ENCODE measurements at regions not wholly inside any gene's neighbourhood (a gene's known extent, or its start where the extent isn't known, plus 50 kb on each side); places are given as distances from the start of the nearest gene placed in this dataset.

- CTCF ChIA-PET: interaction anchor here (1.4 kb wide), 1 partner anchor 24 kb away, joined by 3 read pairs; no protein-coding TSS in a partner anchor
- POLR2A ChIA-PET: no interaction called here
- H3K27ac Mint-ChIP-seq: no peak overlapping the region
- ATAC-seq: no peak
- no peak for TF ChIP-seq CTCF (IDR thresholded peaks at IDR 0.05)
- no peak for DNase-seq
- no peak overlapping the region for H3K4me3 Mint-ChIP-seq
- no peaks in the 10 kb centered on the region for H3K27me3 Mint-ChIP-seq
- no peaks in the 10 kb centered on the region for H3K4me1 Mint-ChIP-seq (ENCODE audit: low read depth)
- H3K36me3 Mint-ChIP-seq (ENCODE audit: low read depth): no peaks in the 10 kb centered on the region
- intact Hi-C loops (cut with micrococcal nuclease): no loop called here
- H3K9me3 Mint-ChIP-seq: no peaks in the 10 kb centered on the region
These were observed 184.2 kb upstream of the CTSO start for GRCh38 chr4:156137679-156138473.

DNA sequence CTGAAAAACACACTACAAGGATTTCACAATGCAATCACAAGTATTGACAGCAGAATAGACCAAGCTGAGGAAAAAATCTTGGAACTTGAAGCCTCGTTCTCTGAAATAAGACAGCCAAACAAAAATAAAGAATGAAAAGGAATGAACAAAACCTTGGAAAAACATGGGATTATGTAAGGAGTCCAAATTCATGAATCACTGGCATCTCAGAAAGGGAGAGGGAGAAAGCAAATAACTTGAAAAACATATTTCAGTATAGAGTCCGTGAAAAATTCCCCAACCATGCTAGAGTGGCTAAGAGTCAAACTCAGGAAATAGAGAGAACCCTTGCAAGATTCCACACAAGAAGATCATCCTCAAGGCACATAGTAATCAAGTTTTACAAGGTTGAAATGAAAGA, 178.5 kb upstream of the CTSO start:
- H3K9me3 Mint-ChIP-seq: no peaks in the 10 kb centered on the region

DNA sequence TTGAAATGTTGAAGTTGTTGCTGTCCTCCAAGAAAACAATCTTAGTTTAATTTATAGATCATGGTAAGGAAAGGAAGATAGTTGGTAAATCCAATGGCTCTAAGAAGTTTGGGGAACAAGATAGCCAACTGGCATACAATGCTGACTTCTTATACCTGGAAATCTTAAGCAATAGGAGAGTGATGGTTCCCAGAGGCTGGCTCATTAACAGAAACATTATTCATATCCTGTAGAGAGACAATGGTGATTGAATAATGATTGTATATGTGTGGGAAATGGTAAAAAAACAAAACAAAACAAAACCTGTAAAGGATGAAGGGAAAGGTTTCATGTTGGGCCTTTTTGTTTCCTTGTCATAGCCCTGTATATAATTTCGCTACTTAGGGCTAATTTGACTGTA, 174.9 kb upstream of the CTSO start:
- CTCF ChIA-PET: no interaction called here
- Mint-ChIP-seq H3K27me3 (no peaks in the 10 kb centered on the region), H3K27ac (no peak overlapping the region), H3K36me3 (ENCODE audit: low read depth) (no peaks in the 10 kb centered on the region), H3K4me1 (ENCODE audit: low read depth) (no peaks in the 10 kb centered on the region), H3K4me3 (no peak overlapping the region), H3K9me3 (peaks cover 1% of the 10 kb centered on the region)
- TF ChIP-seq CTCF (IDR thresholded peaks at IDR 0.05): no peak
- DNase-seq (no peak), ATAC-seq (no peak)
- intact Hi-C loops (cut with micrococcal nuclease): no loop called here
- POLR2A ChIA-PET: no interaction called here

More for the DNA sequence above, 178.5 kb upstream of the CTSO start:
- no peak for DNase-seq
- no peak overlapping the region for H3K4me3 Mint-ChIP-seq
- H3K27ac Mint-ChIP-seq: no peak overlapping the region
- intact Hi-C loops (cut with micrococcal nuclease): no loop called here
- ChIA-PET CTCF (no interaction called here), POLR2A (no interaction called here)
- no peak for TF ChIP-seq CTCF (IDR thresholded peaks at IDR 0.05)
- no peaks in the 10 kb centered on the region for H3K4me1 Mint-ChIP-seq (ENCODE audit: low read depth)
- ATAC-seq: no peak
- no peaks in the 10 kb centered on the region for H3K36me3 Mint-ChIP-seq (ENCODE audit: low read depth)
- no peaks in the 10 kb centered on the region for H3K27me3 Mint-ChIP-seq

DNA sequence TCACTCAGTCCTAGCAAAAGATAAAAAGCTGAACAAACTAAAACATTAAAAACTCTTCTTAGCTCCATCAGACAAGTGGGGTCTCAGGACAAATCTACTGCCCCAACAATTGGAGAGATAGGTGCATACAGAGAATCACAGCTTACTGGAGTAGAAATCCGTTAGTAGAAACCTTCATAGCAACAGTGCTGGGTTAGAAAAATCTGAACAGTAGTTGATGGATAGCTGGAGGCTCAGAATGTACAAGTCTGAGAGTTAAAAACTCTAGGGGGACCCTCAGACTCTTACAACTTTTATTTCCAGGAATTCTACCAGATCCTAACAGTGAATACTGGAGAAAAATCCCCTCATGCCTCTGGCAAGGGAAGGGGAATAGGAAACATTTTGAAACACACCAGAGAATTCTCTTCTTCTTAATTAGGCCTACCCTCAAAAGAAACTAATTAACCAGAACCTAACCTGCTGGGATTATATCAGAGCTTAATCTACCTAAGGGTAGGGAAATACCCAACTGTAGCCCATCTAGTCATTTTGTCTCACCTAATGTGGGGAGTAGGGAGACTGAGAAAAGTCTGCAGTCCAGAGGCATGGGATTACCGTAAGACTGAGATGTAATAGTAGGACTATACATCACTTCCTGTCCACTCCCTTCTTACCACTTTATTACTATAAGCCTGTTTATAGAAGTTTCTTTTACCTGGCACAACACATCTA, 165.0 kb upstream of the CTSO start:
- no peak for ATAC-seq
- H3K9me3 Mint-ChIP-seq: no peaks in the 10 kb centered on the region
- no peaks in the 10 kb centered on the region for H3K36me3 Mint-ChIP-seq (ENCODE audit: low read depth)
- TF ChIP-seq CTCF (IDR thresholded peaks at IDR 0.05): no peak
- DNase-seq: no peak
- H3K4me3 Mint-ChIP-seq: no peak overlapping the region
- ChIA-PET CTCF (no interaction called here), POLR2A (no interaction called here)
- intact Hi-C loops (cut with micrococcal nuclease): no loop called here
- no peaks in the 10 kb centered on the region for H3K27me3 Mint-ChIP-seq
- H3K27ac Mint-ChIP-seq: no peak overlapping the region
- H3K4me1 Mint-ChIP-seq (ENCODE audit: low read depth): no peaks in the 10 kb centered on the region

GRCh38 chr4:156117743-156118142, 164.1 kb upstream of the CTSO start:
- ChIA-PET POLR2A (no interaction called here), CTCF (no interaction called here)
- no peaks in the 10 kb centered on the region for H3K4me1 Mint-ChIP-seq (ENCODE audit: low read depth)
- no peak overlapping the region for H3K27ac Mint-ChIP-seq
- ATAC-seq (no peak), DNase-seq (no peak)
- intact Hi-C loops (cut with micrococcal nuclease): no loop called here
- H3K36me3 Mint-ChIP-seq (ENCODE audit: low read depth): no peaks in the 10 kb centered on the region
- no peaks in the 10 kb centered on the region for H3K27me3 Mint-ChIP-seq
- no peak overlapping the region for H3K4me3 Mint-ChIP-seq
- H3K9me3 Mint-ChIP-seq: no peaks in the 10 kb centered on the region
- no peak for TF ChIP-seq CTCF (IDR thresholded peaks at IDR 0.05)

All from activated CD8-positive, alpha-beta T cell treated with anti-CD3 and anti-CD28 coated beads for 36 hours (primary cell).